PC-3 (cell line): ENCODE measurements at regions not wholly inside any gene's neighbourhood (a gene's known extent, or its start where the extent isn't known, plus 50 kb on each side); places are given as distances from the start of the nearest gene placed in this dataset.

Experiments used
- ATAC-seq: fragments of 200-7000 bp; cut with Tn5 transposase; 2 replicates; pipeline ENCODE4 v1.9.1; 2020; ENCODE audit warnings: mild to moderate bottlenecking, moderate library complexity
- BruUV-seq: library from RNA; stranded (reverse); fragments of 400-500 nt; replicated peaks from 2 replicates; lab custom pipeline; 2021; lab: Mats Ljungman, UMichigan
- CTCF ChIA-PET: fragments of 300-600 bp; sonication (Branson Sonifier 250); formaldehyde crosslinking; loops from one replicate; lab custom pipeline; 2022; ENCODE audit warnings: antibody characterized with exemption; lab: Charles Lee
- POLR2A ChIA-PET: fragments of 300-600 bp; sonication (Branson Sonifier 250); formaldehyde crosslinking; loops from one replicate; lab custom pipeline; 2022; ENCODE audit warnings: antibody characterized with exemption; ENCODE audit not compliant: unreplicated experiment; lab: Charles Lee
- DNase-seq: peaks from one replicate; pipeline ENCODE4 v3.0.0-alpha.2; 2015
- H2AFZ ChIP-seq: fragments of 300-600 bp; sonication (generic); 2 replicates; pipeline ENCODE4 v1.6.0; 2016; ENCODE audit warnings: antibody characterized with exemption, low read length
- H3F3A ChIP-seq: fragments of 300-600 bp; sonication (generic); one replicate; pipeline ENCODE4 v1.6.0; 2017; ENCODE audit warnings: antibody characterized with exemption, low read length, control low read depth, mild to moderate bottlenecking; ENCODE audit not compliant: unreplicated experiment
- H3K27ac ChIP-seq: fragments of 300-600 bp; sonication (generic); 2 replicates; pipeline ENCODE4 v1.5.1; 2016; ENCODE audit warnings: mild to moderate bottlenecking, low read length
- H3K27me3 ChIP-seq: fragments of 300-600 bp; sonication (generic); 2 replicates; pipeline ENCODE4 v1.6.1; 2016; ENCODE audit warnings: low read length, mixed read lengths
- H3K36me3 ChIP-seq: fragments of 300-600 bp; sonication (generic); 2 replicates; pipeline ENCODE4 v1.6.1; 2016; ENCODE audit warnings: low read depth, mixed run types, low read length, mixed read lengths
- H3K4me1 ChIP-seq: fragments of 300-600 bp; sonication (generic); 2 replicates; pipeline ENCODE4 v1.5.1; 2016; ENCODE audit warnings: low read length; ENCODE audit not compliant: insufficient read depth
- H3K4me2 ChIP-seq: fragments of 300-600 bp; sonication (generic); 2 replicates; pipeline ENCODE4 v1.6.0; 2016; ENCODE audit warnings: low read length
- H3K4me3 ChIP-seq: fragments of 300-600 bp; sonication (generic); 2 replicates; pipeline ENCODE4 v1.5.1; 2016; ENCODE audit warnings: mild to moderate bottlenecking, low read length, mixed read lengths
- H3K79me2 ChIP-seq: fragments of 300-600 bp; sonication (generic); 2 replicates; pipeline ENCODE4 v1.6.1; 2017; ENCODE audit warnings: low read length, mixed read lengths
- H3K9ac ChIP-seq: fragments of 300-600 bp; sonication (generic); 2 replicates; pipeline ENCODE4 v1.6.0; 2016; ENCODE audit warnings: mild to moderate bottlenecking, low read length
- H3K9me2 ChIP-seq: fragments of 300-600 bp; sonication (generic); replicated peaks from 2 replicates; pipeline ENCODE4 v1.6.1; 2016; ENCODE audit warnings: mixed run types, low read length, mixed read lengths
- H3K9me3 ChIP-seq: fragments of 300-600 bp; sonication (generic); 2 replicates; pipeline ENCODE4 v1.6.1; 2016; ENCODE audit warnings: low read length, mixed read lengths
- H4K20me1 ChIP-seq: fragments of 300-600 bp; sonication (generic); 2 replicates; pipeline ENCODE4 v1.6.1; 2016; ENCODE audit warnings: low read length, mixed read lengths
- CTCF ChIP-seq: fragments of 300-600 bp; sonication (generic); conservative IDR thresholded peaks from 2 replicates; pipeline ENCODE4 v1.5.1; 2017; ENCODE audit warnings: antibody characterized with exemption, low read depth, mild to moderate bottlenecking, low read length
- EZH2 ChIP-seq: fragments of 300-600 bp; sonication (generic); IDR thresholded peaks from one replicate; pipeline ENCODE4 v1.6.1; 2017; ENCODE audit warnings: antibody characterized with exemption, mild to moderate bottlenecking, low read length; ENCODE audit not compliant: unreplicated experiment
- EZH2phosphoT487 ChIP-seq: fragments of 300-600 bp; sonication (generic); IDR thresholded peaks from 2 replicates; pipeline ENCODE4 v1.6.1; 2018; ENCODE audit warnings: mild to moderate bottlenecking, antibody characterized with exemption, low read length, borderline replicate concordance
- intact Hi-C: fragments of 100-400 bp; cut with micrococcal nuclease; formaldehyde crosslinking; loops from 2 replicates; pipeline ENCODE4 v1.9.0; 2023

- H3K9me3 ChIP-seq: no peaks in the 10 kb centered on the region
- H3F3A ChIP-seq: no peaks in the 10 kb centered on the region
- ATAC-seq: no peak
- POLR2A ChIA-PET: no interaction called here
- no peak for TF ChIP-seq CTCF
- no peak for TF ChIP-seq EZH2phosphoT487
- no peak for TF ChIP-seq EZH2
- H3K79me2 ChIP-seq: no peaks in the 10 kb centered on the region
- H3K4me2 ChIP-seq: no peak overlapping the region
- no peaks in the 10 kb centered on the region for H3K27me3 ChIP-seq
- no peak overlapping the region for H3K4me3 ChIP-seq
- H3K9me2 ChIP-seq: no peaks in the 10 kb centered on the region
- DNase-seq: no peak
- H3K4me1 ChIP-seq: no peaks in the 10 kb centered on the region
- CTCF ChIA-PET: no interaction called here
- no peak overlapping the region for H3K9ac ChIP-seq
- intact Hi-C loops: no loop called here
- H3K36me3 ChIP-seq: no peaks in the 10 kb centered on the region
- no TSS peak for BruUV-seq
- no peaks in the 10 kb centered on the region for H4K20me1 ChIP-seq
- no peak overlapping the region for H3K27ac ChIP-seq
- no peak overlapping the region for H2AFZ ChIP-seq
Measured at GRCh38 chr7:52753855-52754254, 281.6 kb upstream of the POM121L12 start.

GRCh38 chr7:52752891-52753290 lies 282.5 kb upstream of the POM121L12 start:
- no peak overlapping the region for H3K9ac ChIP-seq
- no peak overlapping the region for H3K4me2 ChIP-seq
- ATAC-seq: no peak
- H3K36me3 ChIP-seq: no peaks in the 10 kb centered on the region
- H3K9me2 ChIP-seq: no peaks in the 10 kb centered on the region
- CTCF ChIA-PET: no interaction called here
- DNase-seq: no peak
- H3K27ac ChIP-seq: no peak overlapping the region
- no peaks in the 10 kb centered on the region for H3K4me1 ChIP-seq
- BruUV-seq: no TSS peak
- intact Hi-C loops: no loop called here
- no peaks in the 10 kb centered on the region for H3K79me2 ChIP-seq
- no peaks in the 10 kb centered on the region for H3K9me3 ChIP-seq
- TF ChIP-seq CTCF: no peak
- TF ChIP-seq EZH2: no peak
- TF ChIP-seq EZH2phosphoT487: no peak
- H3F3A ChIP-seq: no peaks in the 10 kb centered on the region
- no peaks in the 10 kb centered on the region for H3K27me3 ChIP-seq
- no peak overlapping the region for H3K4me3 ChIP-seq
- POLR2A ChIA-PET: no interaction called here
- H4K20me1 ChIP-seq: no peaks in the 10 kb centered on the region
- H2AFZ ChIP-seq: no peak overlapping the region

GRCh38 chr7:52749880-52750279 lies 285.6 kb upstream of the POM121L12 start:
- POLR2A ChIA-PET: no interaction called here
- no peak for TF ChIP-seq CTCF
- no peak for TF ChIP-seq EZH2
- no peak for TF ChIP-seq EZH2phosphoT487
- no peaks in the 10 kb centered on the region for H4K20me1 ChIP-seq
- ATAC-seq (no peak), DNase-seq (no peak)
- H3K9me3 ChIP-seq: no peaks in the 10 kb centered on the region
- H3K36me3 ChIP-seq: no peaks in the 10 kb centered on the region
- no peak overlapping the region for H3K9ac ChIP-seq
- H3K27me3 ChIP-seq: no peaks in the 10 kb centered on the region
- H3F3A ChIP-seq: no peaks in the 10 kb centered on the region
- H2AFZ ChIP-seq: no peak overlapping the region
- no peak overlapping the region for H3K4me2 ChIP-seq
- BruUV-seq: no TSS peak
- H3K4me1 ChIP-seq: no peaks in the 10 kb centered on the region
- CTCF ChIA-PET: no interaction called here
- no peak overlapping the region for H3K27ac ChIP-seq
- H3K9me2 ChIP-seq: no peaks in the 10 kb centered on the region
- no peaks in the 10 kb centered on the region for H3K79me2 ChIP-seq
- intact Hi-C loops: no loop called here
- H3K4me3 ChIP-seq: no peak overlapping the region
